ENCODE measurements at regions not wholly inside any gene's neighbourhood (a gene's known extent, or its start where the extent isn't known, plus 50 kb on each side); places are given as distances from the start of the nearest gene placed in this dataset.

DNA sequence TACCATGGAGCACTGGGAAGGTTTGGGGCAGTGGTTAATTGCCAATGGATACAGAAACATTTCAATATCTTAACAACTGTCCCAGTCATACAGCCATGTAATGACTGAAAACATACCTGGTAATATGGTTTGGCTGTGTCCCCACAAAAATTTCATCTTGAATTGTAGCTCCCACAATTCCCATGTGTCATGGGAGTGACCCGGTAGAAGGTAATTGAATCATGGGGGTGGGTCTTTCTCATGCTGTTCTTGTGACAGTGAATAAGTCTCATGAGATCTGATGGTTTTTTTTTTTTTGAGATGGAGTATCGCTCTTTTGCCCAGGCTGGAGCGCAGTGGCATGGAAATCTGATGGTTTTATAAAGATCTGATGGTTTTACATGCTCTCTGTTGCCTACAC, 284.4 kb downstream of the TCF7L2 start:
- Histone ChIP-seq H3K27me3 (ENCODE audit: low read depth) (peaks cover 6% of the 10 kb centered on the region), H3K4me1 (no peaks in the 10 kb centered on the region), H3K9me3 (replicated peaks) (no peaks in the 10 kb centered on the region), H3K27ac (replicated peaks) (no peak overlapping the region), H3K36me3 (no peaks in the 10 kb centered on the region), H3K4me3 (no peak overlapping the region)
- intact Hi-C loops (cut with micrococcal nuclease) = no loop called here
- TF ChIP-seq, protein P1, sequence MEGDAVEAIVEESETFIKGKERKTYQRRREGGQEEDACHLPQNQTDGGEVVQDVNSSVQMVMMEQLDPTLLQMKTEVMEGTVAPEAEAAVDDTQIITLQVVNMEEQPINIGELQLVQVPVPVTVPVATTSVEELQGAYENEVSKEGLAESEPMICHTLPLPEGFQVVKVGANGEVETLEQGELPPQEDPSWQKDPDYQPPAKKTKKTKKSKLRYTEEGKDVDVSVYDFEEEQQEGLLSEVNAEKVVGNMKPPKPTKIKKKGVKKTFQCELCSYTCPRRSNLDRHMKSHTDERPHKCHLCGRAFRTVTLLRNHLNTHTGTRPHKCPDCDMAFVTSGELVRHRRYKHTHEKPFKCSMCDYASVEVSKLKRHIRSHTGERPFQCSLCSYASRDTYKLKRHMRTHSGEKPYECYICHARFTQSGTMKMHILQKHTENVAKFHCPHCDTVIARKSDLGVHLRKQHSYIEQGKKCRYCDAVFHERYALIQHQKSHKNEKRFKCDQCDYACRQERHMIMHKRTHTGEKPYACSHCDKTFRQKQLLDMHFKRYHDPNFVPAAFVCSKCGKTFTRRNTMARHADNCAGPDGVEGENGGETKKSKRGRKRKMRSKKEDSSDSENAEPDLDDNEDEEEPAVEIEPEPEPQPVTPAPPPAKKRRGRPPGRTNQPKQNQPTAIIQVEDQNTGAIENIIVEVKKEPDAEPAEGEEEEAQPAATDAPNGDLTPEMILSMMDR (IDR thresholded peaks at IDR 0.05; ENCODE audit: borderline replicate concordance) = no peak
- no peak for DNase-seq

DNA sequence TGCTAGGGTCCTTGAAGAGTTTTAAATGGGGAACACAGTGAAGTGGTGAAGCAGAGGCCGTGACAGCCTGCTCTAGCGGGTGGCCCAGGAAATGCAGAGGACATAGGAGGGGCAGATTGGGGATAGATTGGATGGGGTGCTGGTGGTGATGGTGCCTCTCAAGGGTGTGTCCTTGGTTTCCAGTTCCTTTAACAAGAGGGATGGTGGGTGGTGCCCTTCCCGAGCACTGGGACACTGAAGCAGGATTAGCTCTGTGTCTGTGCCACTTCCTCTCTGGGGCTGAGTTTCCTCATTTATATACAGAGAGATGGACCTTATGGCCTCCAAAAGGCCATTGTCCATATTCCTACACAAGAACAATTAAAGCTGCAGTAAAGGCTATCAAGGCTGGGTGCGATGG, 285.5 kb downstream of the TCF7L2 start:
- intact Hi-C loops (cut with micrococcal nuclease) = no loop called here
- DNase-seq = no peak
- TF ChIP-seq, protein P1 (IDR thresholded peaks at IDR 0.05; ENCODE audit: borderline replicate concordance) = no peak

DNA sequence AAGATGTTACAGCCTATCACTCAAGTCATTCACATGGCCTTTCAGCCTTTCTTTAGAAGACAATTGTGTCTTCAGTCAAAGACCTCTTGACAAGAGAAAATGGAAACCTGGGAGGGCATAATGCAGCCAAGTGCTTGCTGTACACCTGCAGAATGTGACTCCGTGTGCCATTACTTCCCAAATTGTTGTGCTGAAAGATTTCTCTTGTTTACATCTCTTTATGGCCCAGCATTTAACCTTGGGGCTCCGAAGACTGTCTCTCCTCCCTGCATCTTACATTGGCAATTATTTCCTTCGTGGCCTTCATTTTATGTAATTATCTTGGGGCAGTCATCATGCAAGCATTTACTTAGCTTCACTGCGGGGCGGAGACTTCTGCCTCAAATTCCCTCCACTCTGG, 287.0 kb downstream of the TCF7L2 start:
- DNase-seq = no peak
- no peak overlapping the region for H3K27ac ChIP-seq (replicated peaks)
- H3K36me3 ChIP-seq = no peaks in the 10 kb centered on the region
- no peak overlapping the region for H3K4me3 ChIP-seq
- peaks cover 11% of the 10 kb centered on the region for H3K27me3 ChIP-seq (ENCODE audit: low read depth)
- intact Hi-C loops (cut with micrococcal nuclease) = no loop called here
- H3K9me3 ChIP-seq (replicated peaks) = no peaks in the 10 kb centered on the region
- no peaks in the 10 kb centered on the region for H3K4me1 ChIP-seq
- TF ChIP-seq, protein P1 (IDR thresholded peaks at IDR 0.05; ENCODE audit: borderline replicate concordance) = no peak

More for the DNA sequence above, 285.5 kb downstream of the TCF7L2 start:
- Histone ChIP-seq H3K4me1 (no peaks in the 10 kb centered on the region), H3K9me3 (replicated peaks) (no peaks in the 10 kb centered on the region), H3K4me3 (no peak overlapping the region), H3K36me3 (no peaks in the 10 kb centered on the region), H3K27me3 (ENCODE audit: low read depth) (peaks cover 11% of the 10 kb centered on the region), H3K27ac (replicated peaks) (no peak overlapping the region)

DNA sequence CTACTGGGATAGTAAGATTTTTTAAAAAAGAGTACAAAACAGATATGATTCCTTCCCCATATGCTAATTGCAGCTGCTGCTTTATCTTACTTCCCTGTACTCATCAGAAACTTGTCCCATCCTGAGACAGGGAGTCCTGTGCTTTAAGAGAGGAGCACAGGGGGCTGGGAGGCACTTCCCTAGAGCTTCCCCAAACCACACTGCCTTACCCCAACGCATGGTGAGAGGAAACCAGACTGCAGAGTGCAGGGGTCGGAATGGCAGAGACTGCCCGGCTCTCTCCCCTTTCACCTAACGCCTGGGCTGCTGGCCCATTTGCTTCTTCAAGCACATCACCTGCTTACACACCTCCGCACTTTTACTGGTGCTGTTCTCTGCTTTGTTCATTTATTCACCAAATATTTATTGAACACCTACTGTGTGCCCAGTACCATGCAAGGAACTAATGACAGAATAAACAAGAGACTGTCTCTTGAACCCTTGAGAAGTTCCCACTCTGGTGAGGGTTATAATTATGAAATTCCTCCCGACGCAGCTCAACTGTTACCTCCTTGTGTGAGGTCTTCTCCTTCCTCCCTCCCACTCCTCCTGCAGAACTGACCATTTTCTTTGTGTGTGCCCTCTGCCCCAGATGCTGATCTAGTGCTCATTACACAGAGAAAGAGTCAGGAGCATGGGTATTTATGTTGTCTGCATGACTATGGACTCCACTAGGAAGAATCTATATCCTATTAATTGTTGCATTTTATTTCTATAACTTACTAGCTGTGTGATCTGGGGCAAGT, 289.7 kb downstream of the TCF7L2 start:
- no peaks in the 10 kb centered on the region for H3K4me1 ChIP-seq
- no peak overlapping the region for H3K4me3 ChIP-seq
- no peaks in the 10 kb centered on the region for H3K9me3 ChIP-seq (replicated peaks)
- DNase-seq = no peak
- intact Hi-C loops (cut with micrococcal nuclease) = no loop called here
- no peaks in the 10 kb centered on the region for H3K36me3 ChIP-seq
- TF ChIP-seq, protein P1 (IDR thresholded peaks at IDR 0.05; ENCODE audit: borderline replicate concordance) = no peak
- H3K27ac ChIP-seq (replicated peaks) = no peak overlapping the region
- peaks cover 21% of the 10 kb centered on the region for H3K27me3 ChIP-seq (ENCODE audit: low read depth)

DNA sequence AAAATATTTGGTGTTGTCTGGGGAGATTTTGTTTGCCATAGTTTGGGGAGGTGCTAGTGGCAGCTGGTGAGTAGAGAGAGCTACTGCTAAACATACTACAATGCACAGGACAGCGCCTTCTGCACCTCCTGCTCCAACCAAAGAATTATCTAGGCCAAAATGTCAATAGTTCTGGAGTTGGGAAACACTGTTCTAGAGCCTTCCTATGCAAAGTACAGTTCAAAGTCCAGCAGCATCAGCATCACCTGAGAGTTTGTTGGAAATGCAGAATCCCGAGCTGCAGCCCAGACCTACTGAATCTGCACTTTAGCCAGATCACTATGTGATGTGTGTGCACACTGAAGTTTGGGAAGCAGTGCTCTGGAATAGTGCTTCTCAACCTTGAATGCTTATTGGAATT, 290.7 kb downstream of the TCF7L2 start:
- TF ChIP-seq, protein P1 (IDR thresholded peaks at IDR 0.05; ENCODE audit: borderline replicate concordance) = no peak
- H3K4me3 ChIP-seq = no peak overlapping the region

More for the DNA sequence above, 290.7 kb downstream of the TCF7L2 start:
- H3K9me3 ChIP-seq (replicated peaks) = no peaks in the 10 kb centered on the region
- no peaks in the 10 kb centered on the region for H3K4me1 ChIP-seq
- no peak overlapping the region for H3K27ac ChIP-seq (replicated peaks)
- H3K36me3 ChIP-seq = no peaks in the 10 kb centered on the region
- no peak for DNase-seq
- H3K27me3 ChIP-seq (ENCODE audit: low read depth) = peaks cover 21% of the 10 kb centered on the region
- intact Hi-C loops (cut with micrococcal nuclease) = no loop called here

All from left ventricle myocardium inferior (tissue), 1 donor.